SK-N-SH (cell line): ENCODE measurements at regions not wholly inside any gene's neighbourhood (a gene's known extent, or its start where the extent isn't known, plus 50 kb on each side); places are given as distances from the start of the nearest gene placed in this dataset.

Experiments
- CTCF ChIA-PET: fragments of 300-600, 350-600 bp; formaldehyde crosslinking; extraction: SDS; loops from one replicate; lab custom pipeline; 2021; lab: Yijun Ruan, JAX
- POLR2A ChIA-PET: fragments of 350-600 bp; sonication (Branson Sonifier 250); formaldehyde crosslinking; extraction: SDS; loops from one replicate; lab custom pipeline; 2020; ENCODE audit warnings: antibody characterized with exemption, inconsistent platforms; lab: Yijun Ruan, JAX
- DNase-seq: peaks from one replicate; pipeline ENCODE4 v3.0.0; 2012
- H2AFZ ChIP-seq: fragments of 200-600 bp; sonication (generic); 2 replicates; pipeline ENCODE4 v1.8.1; 2016; ENCODE audit warnings: antibody characterized with exemption, mild to moderate bottlenecking, low read depth
- H3F3A ChIP-seq: fragments of 200-600 bp; sonication (generic); replicated peaks from 2 replicates; pipeline ENCODE3; 2016; ENCODE audit warnings: antibody characterized with exemption, mild to moderate bottlenecking; ENCODE audit not compliant: insufficient read depth
- H3K27ac ChIP-seq, 2 experiments: fragments of 200-500 bp in 1 of 2; fragments of 200-600 bp in 1 of 2; sonication (Bioruptor generic) in 1 of 2; sonication (generic), shearing (Covaris generic) in 1 of 2; 2 replicates each; pipeline versions ENCODE4 v1.5.1 to v1.6.1; 2014 to 2016; ENCODE audit warnings: low read depth in 2 of 2, inconsistent platforms in 1 of 2, low read length in 1 of 2, mild to moderate bottlenecking in 1 of 2, mixed read lengths in 1 of 2
- H3K27me3 ChIP-seq: fragments of 200-600 bp; sonication (generic), shearing (Covaris generic); 2 replicates; pipeline ENCODE4 v1.6.1; 2016; ENCODE audit warnings: mixed run types; ENCODE audit not compliant: insufficient read depth
- H3K36me3 ChIP-seq, 2 experiments: fragments of 200-500 bp in 1 of 2; fragments of 200-600 bp in 1 of 2; sonication (Bioruptor generic) in 1 of 2; sonication (generic) in 1 of 2; replicated peaks in 1 of 2; 2 replicates each; pipeline versions ENCODE3 to v1.5.1; 2014 to 2016; ENCODE audit warnings: low read length in 1 of 2, mild to moderate bottlenecking in 1 of 2; ENCODE audit not compliant: insufficient read depth in 2 of 2, control insufficient read depth in 1 of 2
- H3K4me1 ChIP-seq, 2 experiments: fragments of 200-500 bp in 1 of 2; fragments of 200-600 bp in 1 of 2; sonication (Bioruptor generic) in 1 of 2; sonication (generic), shearing (Covaris generic) in 1 of 2; 2 replicates each; pipeline versions ENCODE4 v1.5.1 to v1.6.1; 2014 to 2016; ENCODE audit warnings: low read depth in 1 of 2, low read length in 1 of 2, mixed run types in 1 of 2; ENCODE audit not compliant: insufficient read depth in 2 of 2, control insufficient read depth in 1 of 2
- H3K4me2 ChIP-seq: fragments of 200-600 bp; sonication (generic), shearing (Covaris generic); 2 replicates; pipeline ENCODE4 v1.6.1; 2017; ENCODE audit warnings: mixed run types
- H3K4me3 ChIP-seq, 2 experiments: fragments of 200-500 bp in 1 of 2; fragments of 200-600 bp in 1 of 2; sonication (Bioruptor generic) in 1 of 2; sonication (generic), shearing (Covaris generic) in 1 of 2; 2 replicates each; pipeline versions ENCODE4 v1.5.1 to v1.8.1; 2014 to 2016; ENCODE audit warnings: low read depth in 2 of 2, inconsistent platforms in 1 of 2, low read length in 1 of 2, mild to moderate bottlenecking in 1 of 2, mixed read lengths in 1 of 2, moderate library complexity in 1 of 2
- H3K79me2 ChIP-seq: fragments of 200-600 bp; sonication (generic); 2 replicates; pipeline ENCODE4 v1.8.1; 2017; ENCODE audit warnings: mild to moderate bottlenecking; ENCODE audit not compliant: insufficient read depth
- H3K9ac ChIP-seq: fragments of 200-600 bp; sonication (generic); 2 replicates; pipeline ENCODE4 v1.6.1; 2017; ENCODE audit warnings: mixed run types
- H3K9me2 ChIP-seq: fragments of 200-600 bp; sonication (generic); 2 replicates; pipeline ENCODE4 v1.6.1; 2017; ENCODE audit warnings: mixed run types
- H3K9me3 ChIP-seq: fragments of 200-600 bp; sonication (generic); 2 replicates; pipeline ENCODE4 v1.6.1; 2017; ENCODE audit warnings: mixed run types, mild to moderate bottlenecking, moderate library complexity
- H4K20me1 ChIP-seq: fragments of 200-600 bp; sonication (generic); 2 replicates; pipeline ENCODE4 v1.6.1; 2017; ENCODE audit warnings: mild to moderate bottlenecking, mixed run types; ENCODE audit not compliant: insufficient read depth
- EP300 ChIP-seq, 2 experiments: IDR thresholded peaks; 2 replicates each; pipeline versions ENCODE4 v1.4.0 to v1.6.1; 2012; ENCODE audit warnings: borderline replicate concordance in 1 of 2, low read depth in 1 of 2, low read length in 1 of 2
- GATA2 ChIP-seq: sonication (generic); formaldehyde crosslinking; IDR thresholded peaks from 2 replicates; pipeline ENCODE4 v1.5.0; 2020; ENCODE audit warnings: mild to moderate bottlenecking, missing genetic modification reagents
- MXI1 ChIP-seq: IDR thresholded peaks from 2 replicates; pipeline ENCODE4 v1.6.1; 2012; ENCODE audit warnings: mild to moderate bottlenecking, low read depth, low read length, improper control_type of control experiment
- NRF1 ChIP-seq: IDR thresholded peaks from 2 replicates; pipeline ENCODE4 v1.6.1; 2012; ENCODE audit warnings: low read depth, mild to moderate bottlenecking, low read length
- RXRA ChIP-seq: IDR thresholded peaks from 2 replicates; pipeline ENCODE4 v1.4.0; 2012; ENCODE audit warnings: low read depth, mild to moderate bottlenecking, borderline replicate concordance
- SIN3A ChIP-seq: IDR thresholded peaks from 2 replicates; pipeline ENCODE4 v1.6.1; 2012; ENCODE audit warnings: low read depth, mild to moderate bottlenecking, low read length, moderate library complexity, borderline replicate concordance
- TCF12 ChIP-seq: IDR thresholded peaks from 2 replicates; pipeline ENCODE4 v1.4.0; 2012
- TEAD4 ChIP-seq: IDR thresholded peaks from 2 replicates; pipeline ENCODE4 v1.4.0; 2012; ENCODE audit warnings: mild to moderate bottlenecking, borderline replicate concordance; ENCODE audit not compliant: insufficient read depth
- WGBS: methylation state at CpG from one replicate; pipeline ENCODE4 v1.1.6; 2017; ENCODE audit warnings: low lambda C conversion rate; 5-methylcytosine and 5-hydroxymethylcytosine counted together
- TF ChIP-seq, protein P1 (sequence below): IDR thresholded peaks from 2 replicates; pipeline ENCODE4 v1.4.0; 2012; ENCODE audit warnings: low read depth, borderline replicate concordance
- TF ChIP-seq, protein P2 (sequence below): fragments of 200-600 bp; sonication (generic); IDR thresholded peaks from 2 replicates; pipeline ENCODE4 v1.6.1; 2017; ENCODE audit warnings: antibody characterized with exemption, mild to moderate bottlenecking, moderate library complexity
- TF ChIP-seq, protein P3 (sequence below): fragments of 150-350 bp; IDR thresholded peaks from 2 replicates; pipeline ENCODE4 v1.6.1; 2017; ENCODE audit warnings: antibody characterized with exemption, low read length, low read depth, borderline replicate concordance
- TF ChIP-seq, protein P4 (sequence below): IDR thresholded peaks from 2 replicates; pipeline ENCODE4; 2012

DNA sequence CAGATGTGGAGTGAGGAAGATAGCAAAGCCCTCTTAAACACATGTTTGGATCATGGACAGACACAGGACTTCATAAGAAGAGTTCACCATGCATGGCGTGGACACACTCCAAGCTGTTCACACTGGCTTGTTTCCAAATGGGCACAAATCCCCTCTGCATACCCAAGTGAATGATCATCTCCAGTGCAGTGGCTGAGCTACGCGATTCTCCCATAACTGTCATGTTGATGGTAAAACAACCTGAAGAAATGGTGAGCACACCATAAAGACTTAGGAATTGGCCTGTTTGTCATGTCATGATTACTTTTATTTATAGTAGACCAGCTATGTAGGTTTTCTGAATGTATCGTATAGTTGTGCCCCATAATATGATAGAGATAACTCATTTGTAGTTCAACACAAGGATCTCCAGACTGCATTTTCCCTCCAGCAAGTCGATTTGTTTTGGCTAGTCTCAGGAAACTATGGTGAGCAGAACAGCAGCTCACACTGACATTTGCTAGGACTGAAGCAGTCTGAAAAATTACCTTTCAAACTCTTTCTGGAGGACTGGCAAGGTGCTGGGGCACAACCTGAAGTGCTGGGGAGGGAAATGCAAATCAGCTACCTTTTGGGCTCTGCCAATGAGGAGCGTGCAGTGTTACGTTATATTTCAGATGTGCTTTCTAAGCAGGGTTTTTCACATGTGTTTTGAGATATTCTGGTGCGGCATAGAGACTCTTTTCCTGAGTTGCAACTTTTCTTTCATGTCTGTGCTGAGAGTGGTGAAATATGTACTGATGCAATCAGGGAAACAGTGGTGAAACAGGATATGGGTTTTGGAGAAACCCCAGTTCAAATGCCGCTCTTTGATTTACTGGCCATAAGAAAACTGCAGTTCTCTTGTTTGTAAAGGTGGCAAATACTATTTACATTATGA is 629.6 kb upstream of the DPP6 start:
- ChIA-PET CTCF (interaction anchor here (1.6 kb wide), 1 partner anchor 41 kb away, joined by 3 read pairs; no protein-coding TSS in a partner anchor), POLR2A (no interaction called here)
- H3K27ac ChIP-seq = no peak overlapping the region
- H3K27me3 ChIP-seq = no peaks in the 10 kb centered on the region
- 5% methylated on average over 9 of the region's 9 CpGs for WGBS
- TF ChIP-seq, protein P1, sequence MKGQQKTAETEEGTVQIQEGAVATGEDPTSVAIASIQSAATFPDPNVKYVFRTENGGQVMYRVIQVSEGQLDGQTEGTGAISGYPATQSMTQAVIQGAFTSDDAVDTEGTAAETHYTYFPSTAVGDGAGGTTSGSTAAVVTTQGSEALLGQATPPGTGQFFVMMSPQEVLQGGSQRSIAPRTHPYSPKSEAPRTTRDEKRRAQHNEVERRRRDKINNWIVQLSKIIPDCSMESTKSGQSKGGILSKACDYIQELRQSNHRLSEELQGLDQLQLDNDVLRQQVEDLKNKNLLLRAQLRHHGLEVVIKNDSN = no peak
- no peak for TF ChIP-seq RXRA
- TF ChIP-seq, protein P2, sequence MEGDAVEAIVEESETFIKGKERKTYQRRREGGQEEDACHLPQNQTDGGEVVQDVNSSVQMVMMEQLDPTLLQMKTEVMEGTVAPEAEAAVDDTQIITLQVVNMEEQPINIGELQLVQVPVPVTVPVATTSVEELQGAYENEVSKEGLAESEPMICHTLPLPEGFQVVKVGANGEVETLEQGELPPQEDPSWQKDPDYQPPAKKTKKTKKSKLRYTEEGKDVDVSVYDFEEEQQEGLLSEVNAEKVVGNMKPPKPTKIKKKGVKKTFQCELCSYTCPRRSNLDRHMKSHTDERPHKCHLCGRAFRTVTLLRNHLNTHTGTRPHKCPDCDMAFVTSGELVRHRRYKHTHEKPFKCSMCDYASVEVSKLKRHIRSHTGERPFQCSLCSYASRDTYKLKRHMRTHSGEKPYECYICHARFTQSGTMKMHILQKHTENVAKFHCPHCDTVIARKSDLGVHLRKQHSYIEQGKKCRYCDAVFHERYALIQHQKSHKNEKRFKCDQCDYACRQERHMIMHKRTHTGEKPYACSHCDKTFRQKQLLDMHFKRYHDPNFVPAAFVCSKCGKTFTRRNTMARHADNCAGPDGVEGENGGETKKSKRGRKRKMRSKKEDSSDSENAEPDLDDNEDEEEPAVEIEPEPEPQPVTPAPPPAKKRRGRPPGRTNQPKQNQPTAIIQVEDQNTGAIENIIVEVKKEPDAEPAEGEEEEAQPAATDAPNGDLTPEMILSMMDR = no peak
- TF ChIP-seq TEAD4 = no peak
- TF ChIP-seq NRF1 = no peak
- no peak for TF ChIP-seq GATA2
- TF ChIP-seq, protein P3, sequence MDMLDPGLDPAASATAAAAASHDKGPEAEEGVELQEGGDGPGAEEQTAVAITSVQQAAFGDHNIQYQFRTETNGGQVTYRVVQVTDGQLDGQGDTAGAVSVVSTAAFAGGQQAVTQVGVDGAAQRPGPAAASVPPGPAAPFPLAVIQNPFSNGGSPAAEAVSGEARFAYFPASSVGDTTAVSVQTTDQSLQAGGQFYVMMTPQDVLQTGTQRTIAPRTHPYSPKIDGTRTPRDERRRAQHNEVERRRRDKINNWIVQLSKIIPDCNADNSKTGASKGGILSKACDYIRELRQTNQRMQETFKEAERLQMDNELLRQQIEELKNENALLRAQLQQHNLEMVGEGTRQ = no peak
- no peak for TF ChIP-seq MXI1
- TF ChIP-seq SIN3A = no peak
- H2AFZ ChIP-seq = no peak overlapping the region
- no peaks in the 10 kb centered on the region for H3K79me2 ChIP-seq
- DNase-seq = no peak
- no peaks in the 10 kb centered on the region; the same call in 1 of the 2 replicates for H3K9me3 ChIP-seq
- H3K4me2 ChIP-seq = no peak overlapping the region
- no peaks in the 10 kb centered on the region for H3K9me2 ChIP-seq
- H3K4me3 ChIP-seq = no peak overlapping the region
- no peaks in the 10 kb centered on the region for H4K20me1 ChIP-seq
- no peaks in the 10 kb centered on the region for H3F3A ChIP-seq
- H3K9ac ChIP-seq = no peak overlapping the region
- no peaks in the 10 kb centered on the region for H3K4me1 ChIP-seq
- H3K36me3 ChIP-seq = no peaks in the 10 kb centered on the region

DNA sequence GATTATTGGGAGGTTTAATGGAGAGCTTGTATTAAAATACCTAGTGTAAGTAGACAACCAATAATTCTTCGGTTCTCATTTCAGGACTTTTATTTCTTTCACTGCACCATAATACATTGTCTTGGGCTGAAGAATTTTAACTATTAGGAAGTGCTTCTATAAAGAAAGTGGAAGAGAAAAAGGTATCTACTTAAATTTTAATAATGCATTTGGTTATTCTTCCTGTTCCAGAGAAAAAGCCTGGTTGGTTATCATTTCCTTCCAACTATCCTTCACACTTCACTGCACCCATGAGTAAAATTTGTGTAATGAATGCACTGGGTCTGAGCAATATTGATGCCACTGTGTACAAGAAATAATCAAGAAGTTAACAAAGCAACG is 629.0 kb upstream of the DPP6 start:
- TF ChIP-seq TCF12 (no peak), SIN3A (no peak), EP300 (IDR thresholded peaks at IDR 0.05; ENCODE audit: borderline replicate concordance in 1 of 2, low read depth in 1 of 2, low read length in 1 of 2) (no peak)
- TF ChIP-seq, protein P4, sequence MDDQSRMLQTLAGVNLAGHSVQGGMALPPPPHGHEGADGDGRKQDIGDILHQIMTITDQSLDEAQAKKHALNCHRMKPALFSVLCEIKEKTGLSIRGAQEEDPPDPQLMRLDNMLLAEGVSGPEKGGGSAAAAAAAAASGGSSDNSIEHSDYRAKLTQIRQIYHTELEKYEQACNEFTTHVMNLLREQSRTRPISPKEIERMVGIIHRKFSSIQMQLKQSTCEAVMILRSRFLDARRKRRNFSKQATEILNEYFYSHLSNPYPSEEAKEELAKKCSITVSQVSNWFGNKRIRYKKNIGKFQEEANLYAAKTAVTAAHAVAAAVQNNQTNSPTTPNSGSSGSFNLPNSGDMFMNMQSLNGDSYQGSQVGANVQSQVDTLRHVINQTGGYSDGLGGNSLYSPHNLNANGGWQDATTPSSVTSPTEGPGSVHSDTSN = no peak
- H3K4me1 ChIP-seq = no peaks in the 10 kb centered on the region
- no peaks in the 10 kb centered on the region for H3K27me3 ChIP-seq
- POLR2A ChIA-PET = no interaction called here
- no peak overlapping the region for H3K4me2 ChIP-seq
- H3K9me3 ChIP-seq = no peaks in the 10 kb centered on the region; the same call in 1 of the 2 replicates
- no peaks in the 10 kb centered on the region for H3K36me3 ChIP-seq
- H2AFZ ChIP-seq = no peak overlapping the region
- no peak overlapping the region for H3K4me3 ChIP-seq
- H3K27ac ChIP-seq = no peak overlapping the region
- no peaks in the 10 kb centered on the region for H3K9me2 ChIP-seq
- H3F3A ChIP-seq = no peaks in the 10 kb centered on the region
- CTCF ChIA-PET = interaction anchor here (1.6 kb wide), 1 partner anchor 42 kb away, joined by 3 read pairs; no protein-coding TSS in a partner anchor
- WGBS = 3% methylated on average over 2 of the region's 2 CpGs
- no peaks in the 10 kb centered on the region for H4K20me1 ChIP-seq
- no peaks in the 10 kb centered on the region for H3K79me2 ChIP-seq
- no peak for DNase-seq
- H3K9ac ChIP-seq = no peak overlapping the region
